Right lobe of liver (tissue), 4 donors: ENCODE measurements at regions not wholly inside any gene's neighbourhood (a gene's known extent, or its start where the extent isn't known, plus 50 kb on each side); places are given as distances from the start of the nearest gene placed in this dataset.

ENCODE experiments used
- POLR2A ChIP-seq: fragments of 450-650 bp; IDR thresholded peaks from one replicate; pipeline ENCODE4 v1.6.1; 2017; ENCODE audit warnings: antibody characterized with exemption, mild to moderate bottlenecking
- TF ChIP-seq, protein P1 (sequence below), 4 donors: fragments of 200-600 bp in 3 of 4; fragments of 450-650 bp in 1 of 4; IDR thresholded peaks; one replicate each; pipeline versions ENCODE4 v1.5.1 to v1.8.0; 2016 to 2022; ENCODE audit warnings: antibody characterized with exemption in 4 of 4, mild to moderate bottlenecking in 2 of 4
- donor health status: DM: no; HTN: no; CAD: no.
- donor health status: DM: no; HTN: no; CAD: no.
- donor health status: DM: no; HTN: yes; CAD: no.

- TF ChIP-seq POLR2A, result no peak
- TF ChIP-seq, protein P1, sequence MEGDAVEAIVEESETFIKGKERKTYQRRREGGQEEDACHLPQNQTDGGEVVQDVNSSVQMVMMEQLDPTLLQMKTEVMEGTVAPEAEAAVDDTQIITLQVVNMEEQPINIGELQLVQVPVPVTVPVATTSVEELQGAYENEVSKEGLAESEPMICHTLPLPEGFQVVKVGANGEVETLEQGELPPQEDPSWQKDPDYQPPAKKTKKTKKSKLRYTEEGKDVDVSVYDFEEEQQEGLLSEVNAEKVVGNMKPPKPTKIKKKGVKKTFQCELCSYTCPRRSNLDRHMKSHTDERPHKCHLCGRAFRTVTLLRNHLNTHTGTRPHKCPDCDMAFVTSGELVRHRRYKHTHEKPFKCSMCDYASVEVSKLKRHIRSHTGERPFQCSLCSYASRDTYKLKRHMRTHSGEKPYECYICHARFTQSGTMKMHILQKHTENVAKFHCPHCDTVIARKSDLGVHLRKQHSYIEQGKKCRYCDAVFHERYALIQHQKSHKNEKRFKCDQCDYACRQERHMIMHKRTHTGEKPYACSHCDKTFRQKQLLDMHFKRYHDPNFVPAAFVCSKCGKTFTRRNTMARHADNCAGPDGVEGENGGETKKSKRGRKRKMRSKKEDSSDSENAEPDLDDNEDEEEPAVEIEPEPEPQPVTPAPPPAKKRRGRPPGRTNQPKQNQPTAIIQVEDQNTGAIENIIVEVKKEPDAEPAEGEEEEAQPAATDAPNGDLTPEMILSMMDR (IDR thresholded peaks at IDR 0.05), result no peak
Measured at GRCh38 chr22:48336339-48337060, 1491.2 kb downstream of the BRD1 start.
